Esophagus muscularis mucosa (tissue), 4 donors: ENCODE measurements at regions not wholly inside any gene's neighbourhood (a gene's known extent, or its start where the extent isn't known, plus 50 kb on each side); places are given as distances from the start of the nearest gene placed in this dataset.

ENCODE experiments used
- CTCF ChIP-seq, 3 experiments: fragments of 200-600 bp in 2 of 3; fragments of 450-650 bp in 1 of 3; sonication (generic) in 2 of 3; IDR thresholded peaks; one replicate each; pipeline ENCODE4 v1.5.1; 2017 to 2019; ENCODE audit warnings: antibody characterized with exemption in 3 of 3, mild to moderate bottlenecking in 2 of 3, moderate library complexity in 1 of 3
- EP300 ChIP-seq: sonication (generic); formaldehyde crosslinking; IDR thresholded peaks from one replicate; pipeline ENCODE4 v1.6.1; 2017; ENCODE audit warnings: antibody characterized with exemption
- POLR2A ChIP-seq: fragments of 450-650 bp; IDR thresholded peaks from one replicate; pipeline ENCODE4 v1.6.1; 2017; ENCODE audit warnings: antibody characterized with exemption, moderate library complexity, mild to moderate bottlenecking, low read depth
- POLR2AphosphoS5 ChIP-seq, 2 donors: sonication (generic); formaldehyde crosslinking; IDR thresholded peaks; one replicate each; pipeline ENCODE4 v1.6.1; 2017; ENCODE audit warnings: antibody characterized with exemption in 2 of 2

GRCh38 chr14:37816135-37816534 lies 220.7 kb downstream of the TTC6 start:
- TF ChIP-seq CTCF (IDR thresholded peaks at IDR 0.05) (no peak), POLR2A (no peak), POLR2AphosphoS5 (IDR thresholded peaks at IDR 0.05) (no peak), EP300 (no peak)
